ENCODE measurements at regions not wholly inside any gene's neighbourhood (a gene's known extent, or its start where the extent isn't known, plus 50 kb on each side); places are given as distances from the start of the nearest gene placed in this dataset.

DNA sequence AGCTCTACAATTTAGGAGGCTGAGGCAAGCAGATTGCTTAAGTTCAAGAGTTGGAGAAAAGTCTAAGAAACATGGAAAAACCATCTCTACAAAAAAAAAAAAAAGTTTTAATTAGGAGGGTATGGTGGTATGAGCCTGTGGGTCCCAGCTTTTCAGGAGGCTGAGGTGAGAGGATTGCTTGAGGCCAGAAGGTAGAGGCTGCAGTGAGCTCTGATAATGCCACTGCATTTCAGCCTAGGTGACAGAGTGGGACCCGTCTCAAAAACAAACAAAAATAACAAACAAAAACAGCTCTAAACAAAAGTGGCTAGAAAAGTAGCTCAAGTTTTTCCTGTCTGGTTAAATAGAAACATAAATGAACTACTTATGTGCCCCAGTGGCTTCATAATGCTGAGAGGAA lies 2133.6 kb upstream of the DEFB115 start:
- no peak for TF ChIP-seq CTCF (IDR thresholded peaks at IDR 0.05; ENCODE audit: insufficient read depth, low read length)
- DNase-seq (ENCODE audit: low read depth), result no peak
- no peak overlapping the region for H3K4me3 ChIP-seq (ENCODE audit: low read depth, low read length)

Data from fibroblast of the aortic adventitia (primary cell).